AG08396 (cell line): ENCODE measurements at regions not wholly inside any gene's neighbourhood (a gene's known extent, or its start where the extent isn't known, plus 50 kb on each side); places are given as distances from the start of the nearest gene placed in this dataset.
"Not testable (repeated sequence)": the region's sequence is repeated elsewhere in the genome, so short reads cannot be mapped to it uniquely, and the experiment has no call there.

Source experiments
- DNase-seq: peaks from one replicate; pipeline ENCODE4 v3.0.0; 2012; ENCODE audit warnings: low spot score, mixed read lengths

DNA sequence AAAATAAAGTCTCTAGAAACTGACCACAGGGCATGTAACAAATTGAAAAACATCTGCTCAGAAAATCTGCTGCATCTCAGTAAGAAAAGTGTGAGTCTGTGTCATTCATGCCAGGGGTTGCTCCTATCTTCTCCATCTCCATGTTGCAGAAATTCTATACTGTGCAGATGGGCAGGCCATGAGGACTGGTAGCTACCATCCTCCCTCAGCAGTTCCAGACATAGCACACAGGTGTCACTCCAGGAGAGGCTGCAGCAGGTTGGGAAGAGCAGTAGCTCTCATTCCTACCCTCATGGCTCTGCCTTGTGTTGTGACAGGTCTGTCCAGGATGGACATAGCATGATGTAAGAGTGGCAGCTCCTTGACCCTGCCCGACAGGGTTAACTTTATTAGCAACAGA, 173.4 kb downstream of the NDUFS4 start:
- DNase-seq: no peak

DNA sequence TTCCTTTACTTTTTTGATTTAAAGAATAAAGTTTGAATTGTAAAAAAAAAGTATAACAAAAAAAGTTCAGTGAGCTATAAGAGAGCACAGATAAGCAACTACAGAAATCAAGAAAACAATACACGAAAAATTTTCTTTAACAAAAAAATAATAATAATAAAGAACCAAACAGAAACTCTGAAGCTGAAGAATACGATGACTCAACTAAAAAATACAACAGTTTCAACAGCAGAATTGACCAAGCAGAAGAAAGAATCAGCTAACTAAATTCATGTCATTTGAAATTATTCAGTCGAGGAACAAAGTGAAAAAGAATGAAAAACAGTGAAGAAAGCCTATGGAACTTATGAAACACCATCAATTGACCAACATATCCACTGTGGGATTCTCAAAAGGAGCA, 177.7 kb downstream of the NDUFS4 start:
- no peak for DNase-seq

DNA sequence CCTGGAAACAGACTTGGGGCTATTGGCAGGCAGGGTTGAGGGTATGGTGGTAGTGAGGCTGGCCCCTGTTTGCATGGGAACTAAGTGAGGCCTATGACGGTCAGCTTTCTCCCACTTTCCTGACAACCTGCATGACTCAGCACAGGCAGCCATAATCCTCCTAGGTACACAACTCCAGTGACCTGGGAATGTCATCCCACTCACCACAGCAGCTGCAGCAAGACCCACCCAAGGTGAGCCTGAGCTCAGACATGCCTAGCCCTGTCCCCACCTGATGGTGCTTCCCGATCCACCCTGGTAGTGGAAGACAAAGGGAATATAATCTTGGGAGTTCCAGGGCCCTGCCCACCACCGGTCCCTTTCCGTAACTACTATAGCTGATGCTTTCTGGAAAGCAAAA, 178.7 kb downstream of the NDUFS4 start:
- DNase-seq: no peak

DNA sequence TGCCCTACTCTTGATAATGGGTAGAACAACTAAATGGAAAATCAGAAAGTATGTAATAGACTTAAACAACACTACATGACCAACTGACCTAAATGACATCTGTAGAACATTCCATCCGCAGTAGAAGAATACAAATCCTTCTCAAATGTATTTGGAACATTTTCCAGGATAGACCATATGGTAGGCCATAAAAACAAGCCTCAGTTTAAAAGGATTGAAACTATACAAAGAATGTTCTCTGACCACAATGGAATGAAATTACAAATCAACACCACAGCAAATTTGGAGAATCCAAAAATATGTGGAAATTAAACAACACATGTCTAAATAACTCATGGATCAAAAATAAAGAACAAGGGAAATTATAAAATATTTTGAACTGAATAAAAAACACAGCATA, 189.2 kb downstream of the NDUFS4 start:
- DNase-seq: no peak

DNA sequence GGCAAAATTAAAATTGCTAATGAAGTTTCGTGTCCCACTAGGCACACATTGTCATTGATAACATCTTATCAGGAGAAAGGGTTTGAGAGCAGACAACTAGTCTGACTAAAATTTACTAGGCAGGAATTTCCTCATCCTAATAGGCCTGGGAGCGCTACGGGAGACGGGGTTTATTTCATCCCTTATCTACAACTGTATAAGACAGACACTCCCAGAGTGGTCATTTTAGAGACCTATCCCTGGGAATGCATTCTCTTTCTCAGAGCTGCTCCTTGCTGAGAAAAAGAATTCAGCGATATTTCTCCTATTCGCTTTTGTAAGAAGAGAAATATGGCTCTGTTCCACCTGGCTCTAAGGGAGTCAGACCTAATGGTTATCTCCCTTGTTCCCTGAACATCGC, 191.8 kb downstream of the NDUFS4 start:
- DNase-seq: not testable (repeated sequence)

DNA sequence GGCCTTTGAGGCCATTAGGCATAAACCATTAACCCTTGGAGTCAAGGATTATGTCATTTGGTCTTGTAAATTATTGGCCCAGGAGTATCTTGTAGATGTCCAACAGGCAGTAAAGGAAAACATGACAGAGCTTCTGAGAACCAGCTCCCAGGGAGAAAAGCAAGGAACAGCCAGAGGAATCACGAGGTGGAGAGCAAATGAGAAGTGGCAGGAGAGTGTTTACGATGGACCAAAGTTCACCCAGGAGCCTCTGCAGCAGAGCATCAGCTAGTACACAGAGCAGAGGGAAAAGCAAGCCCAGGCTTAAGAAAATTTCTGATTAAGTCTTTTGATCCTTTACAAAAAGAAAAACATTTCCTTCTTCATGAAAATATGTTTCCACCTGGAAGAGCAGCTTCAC, 206.2 kb downstream of the NDUFS4 start:
- no peak for DNase-seq

DNA sequence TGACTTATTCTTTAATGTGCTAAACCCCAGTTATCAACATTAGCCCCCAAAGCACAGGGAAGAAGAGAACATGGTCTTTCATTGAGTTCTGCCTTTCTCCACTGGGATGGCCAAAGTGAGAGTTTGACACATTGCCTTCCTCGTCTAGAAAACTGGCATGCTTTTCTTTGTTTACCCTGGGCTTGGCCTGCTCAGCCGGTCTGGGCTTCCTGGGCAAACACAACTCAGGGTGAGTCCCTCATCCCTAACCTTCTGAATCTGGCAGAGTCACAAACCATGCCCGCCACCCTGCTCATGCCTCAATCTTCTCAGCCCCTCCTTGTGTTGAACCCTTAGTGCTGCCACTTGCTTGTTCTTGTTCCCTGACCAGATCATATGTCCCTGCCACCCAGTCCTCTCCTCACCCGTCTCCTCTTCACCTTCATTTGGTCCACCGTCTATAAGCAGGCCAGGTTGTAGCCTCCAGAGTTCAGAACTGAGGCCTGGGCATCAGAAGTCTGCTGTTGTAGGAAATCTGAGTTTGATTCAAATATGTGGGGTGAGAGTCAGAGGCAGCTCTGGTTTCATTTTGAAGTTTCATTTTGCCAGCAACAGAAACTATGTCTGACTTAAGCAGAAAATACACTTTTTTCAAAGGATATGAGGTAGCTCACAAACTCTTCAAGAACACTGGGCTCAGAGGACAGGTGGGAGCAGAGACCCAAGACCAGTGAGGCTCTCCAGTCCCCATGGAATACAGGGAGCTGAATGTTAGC, 217.6 kb downstream of the NDUFS4 start:
- no peak for DNase-seq

DNA sequence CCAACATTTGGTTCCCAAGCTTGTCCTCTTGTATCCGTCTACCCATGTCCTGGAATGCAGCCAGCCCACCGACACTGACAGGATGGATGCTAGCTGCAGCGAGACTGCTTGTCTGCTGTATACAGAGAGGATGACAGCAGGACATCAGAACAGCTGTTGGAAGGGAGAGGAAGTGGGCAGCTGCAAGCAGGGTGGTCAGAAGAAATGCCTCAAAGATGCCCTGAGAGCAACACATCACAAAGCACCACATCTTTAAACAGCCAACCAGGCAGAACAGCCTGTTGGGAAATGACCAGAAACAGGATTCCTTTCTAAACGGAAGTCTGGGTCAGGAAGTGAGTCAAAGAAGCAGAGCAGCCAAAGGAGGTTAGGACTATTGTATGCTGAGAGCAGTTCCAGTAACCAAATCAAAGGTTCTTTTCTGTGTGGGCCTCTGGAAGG, 219.1 kb downstream of the NDUFS4 start:
- peak; percentile 75 for DNase-seq

DNA sequence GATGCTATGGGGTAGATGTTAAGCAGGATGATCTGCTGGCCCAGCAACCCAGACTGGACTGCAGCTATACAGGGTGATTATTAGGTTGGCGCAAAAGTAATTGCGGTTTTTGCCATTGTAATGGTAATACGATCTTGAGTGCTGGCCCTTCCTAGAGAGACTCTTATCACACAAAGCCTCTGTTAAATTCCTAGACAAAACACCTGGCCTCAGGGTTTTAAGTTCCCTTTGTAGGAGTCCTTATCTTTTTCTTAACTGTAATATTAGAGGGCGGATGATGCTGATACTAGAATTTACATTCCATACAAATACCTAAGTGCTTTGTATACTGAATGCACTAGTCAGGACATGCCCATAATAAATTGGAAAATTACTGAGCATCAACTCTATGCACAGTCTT, 222.2 kb downstream of the NDUFS4 start:
- no peak for DNase-seq

DNA sequence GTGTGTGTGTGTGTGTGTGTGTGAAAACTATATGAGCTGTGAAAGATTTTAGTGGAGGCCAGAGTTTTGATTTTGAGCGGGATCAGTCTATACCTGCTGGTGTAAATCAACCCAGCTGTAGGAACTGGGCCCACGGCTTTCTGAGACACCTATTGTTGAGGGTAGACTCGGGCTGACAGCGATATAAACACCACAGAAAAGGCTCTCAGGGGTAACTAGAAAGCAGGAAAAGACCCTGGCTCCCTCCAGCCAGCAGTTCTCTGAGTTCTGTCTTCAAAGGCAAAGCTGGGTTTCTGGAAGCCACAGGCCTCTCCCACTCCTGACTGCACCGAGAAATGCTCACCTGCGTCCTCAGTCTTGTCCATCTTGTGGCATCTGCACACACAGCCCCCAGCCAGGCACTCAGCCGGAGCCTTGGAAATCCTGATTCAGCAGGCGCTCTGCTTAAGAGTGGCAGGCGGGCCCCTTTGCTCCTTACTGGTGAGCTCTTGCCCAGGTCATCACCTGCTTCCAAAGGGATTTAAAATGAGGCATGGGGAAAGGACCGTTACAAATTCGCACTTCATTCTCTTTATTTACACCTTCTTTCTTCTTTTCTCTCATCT, 223.3 kb downstream of the NDUFS4 start:
- DNase-seq: no peak

DNA sequence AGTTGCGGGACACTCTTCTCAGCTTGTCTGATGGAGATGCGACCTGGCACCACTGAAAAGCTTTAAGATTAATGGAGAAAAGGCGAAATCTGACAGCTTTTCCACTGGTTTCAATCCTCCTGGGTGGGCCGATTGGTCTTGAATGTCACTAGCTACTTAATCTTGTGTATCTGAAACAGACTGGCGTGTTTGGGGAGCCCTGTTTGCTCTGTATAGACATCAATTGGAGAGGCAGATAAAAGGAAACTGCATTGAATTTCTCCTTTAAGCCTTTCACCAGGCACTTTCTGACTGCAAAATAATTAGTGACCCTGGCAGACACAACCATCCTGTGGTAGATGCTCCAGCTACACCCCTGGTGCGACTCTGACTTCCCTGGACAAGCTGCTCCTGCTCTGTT, 224.2 kb downstream of the NDUFS4 start:
- no peak for DNase-seq

DNA sequence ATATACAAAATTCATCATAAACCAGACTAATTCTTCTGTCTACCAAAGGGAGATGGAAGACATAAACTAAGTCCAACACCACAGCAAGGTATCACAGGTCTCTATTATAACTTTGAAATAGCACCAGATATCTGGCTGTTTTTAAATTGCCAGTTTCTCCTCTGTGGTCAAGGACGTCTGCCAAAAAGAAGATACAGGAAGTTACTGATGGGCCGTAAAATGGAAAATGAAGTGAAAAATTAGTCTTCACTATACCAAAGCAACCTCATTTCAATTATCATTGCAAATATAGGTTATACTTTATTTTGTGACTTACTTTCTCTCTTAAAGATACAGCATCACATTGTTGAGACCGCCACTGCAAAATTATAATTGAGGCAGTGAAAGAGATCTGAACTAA, 225.5 kb downstream of the NDUFS4 start:
- DNase-seq: no peak

DNA sequence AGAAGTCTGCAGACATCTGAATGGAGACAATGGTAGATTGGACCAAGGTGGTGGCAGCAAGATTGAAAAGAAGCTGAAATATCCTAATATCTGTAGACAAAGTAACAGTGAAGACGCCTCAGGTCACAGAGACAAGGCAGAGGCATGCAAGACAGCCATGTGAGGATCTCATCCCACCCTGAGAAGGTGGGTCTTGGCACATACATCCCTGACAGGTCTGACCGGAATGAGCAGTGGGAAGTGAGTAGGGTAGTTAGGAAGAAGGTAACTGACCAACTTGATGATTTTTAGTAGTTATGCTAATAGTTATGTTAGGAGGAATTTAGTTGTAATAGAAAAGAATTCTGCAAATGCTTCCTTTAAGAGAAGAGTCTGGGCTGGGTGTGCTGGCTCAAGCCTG, 229.6 kb downstream of the NDUFS4 start:
- no peak for DNase-seq

DNA sequence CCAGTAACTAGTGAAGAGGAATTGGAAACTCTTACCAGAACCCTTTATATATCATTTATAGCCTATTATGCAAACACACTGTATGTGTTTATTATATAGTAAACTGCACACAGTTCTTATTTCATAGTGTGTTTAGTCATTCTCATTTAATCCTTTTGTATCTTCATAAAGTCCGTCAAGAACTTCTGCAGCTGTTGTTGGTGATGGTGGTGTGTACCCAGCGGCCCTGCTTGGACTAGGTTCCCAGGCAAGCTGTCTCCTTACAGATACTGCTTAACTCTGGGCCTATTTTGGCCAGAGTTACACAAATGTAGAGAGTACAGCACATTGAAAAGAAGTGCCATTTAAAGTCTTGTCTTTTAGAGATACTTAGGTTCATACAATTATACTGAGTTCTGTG, 231.9 kb downstream of the NDUFS4 start:
- no peak for DNase-seq

DNA sequence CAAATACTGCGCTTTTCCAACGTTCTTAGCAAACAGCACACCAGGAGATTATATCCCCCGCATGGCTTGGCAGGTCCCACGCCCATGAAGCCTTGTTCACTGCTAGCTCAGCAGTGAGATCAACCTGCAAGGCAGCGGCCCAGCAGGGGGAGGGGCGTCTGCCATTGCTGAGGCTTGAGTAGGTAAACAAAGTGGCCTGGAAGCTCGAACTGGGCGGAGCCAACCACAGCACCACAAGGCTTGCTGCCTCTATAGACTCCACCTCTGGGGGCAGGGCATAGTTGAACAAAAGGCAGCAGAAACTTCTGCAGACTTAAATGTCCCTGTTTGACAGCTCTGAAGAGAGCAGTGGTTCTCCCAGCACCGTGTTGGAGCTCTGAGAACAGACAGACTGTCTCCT, 239.2 kb downstream of the NDUFS4 start:
- DNase-seq: not testable (repeated sequence)

DNA sequence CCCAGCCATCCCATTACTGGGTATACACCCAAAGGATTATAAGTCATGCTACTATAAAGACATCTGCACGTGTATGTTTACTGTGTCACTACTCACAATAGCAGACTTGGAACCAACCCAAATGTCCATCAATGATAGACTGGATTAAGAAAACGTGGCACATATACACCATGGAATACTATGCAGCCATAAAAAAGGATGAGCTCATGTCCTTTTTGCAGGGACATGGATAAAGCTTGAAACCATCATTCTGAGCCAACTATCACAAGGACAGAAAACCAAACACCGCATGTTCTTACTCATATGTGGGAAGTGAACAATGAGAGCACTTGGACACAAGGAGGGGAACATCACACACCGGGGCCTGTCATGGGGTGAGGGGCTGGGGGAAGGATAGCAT, 248.0 kb downstream of the NDUFS4 start:
- DNase-seq: not testable (repeated sequence)

DNA sequence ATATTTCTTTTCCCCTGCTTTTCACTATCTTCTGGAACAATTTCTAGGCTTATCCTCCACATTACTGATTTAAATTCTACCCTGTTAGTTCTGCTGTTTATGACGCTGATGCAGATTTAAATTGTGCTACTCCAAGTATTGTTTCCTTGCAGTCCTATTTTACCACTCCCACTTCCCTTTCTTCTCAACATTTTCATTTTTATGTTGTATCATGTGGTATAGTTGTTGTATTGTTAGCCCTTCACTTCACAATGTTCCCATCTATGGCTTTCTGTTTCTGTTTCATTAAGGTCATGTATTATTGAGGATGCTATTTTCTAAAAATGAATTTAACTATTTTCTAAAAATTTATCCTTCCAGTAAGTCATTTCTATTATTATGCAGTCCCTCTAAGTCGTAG, 254.4 kb downstream of the NDUFS4 start:
- no peak for DNase-seq

DNA sequence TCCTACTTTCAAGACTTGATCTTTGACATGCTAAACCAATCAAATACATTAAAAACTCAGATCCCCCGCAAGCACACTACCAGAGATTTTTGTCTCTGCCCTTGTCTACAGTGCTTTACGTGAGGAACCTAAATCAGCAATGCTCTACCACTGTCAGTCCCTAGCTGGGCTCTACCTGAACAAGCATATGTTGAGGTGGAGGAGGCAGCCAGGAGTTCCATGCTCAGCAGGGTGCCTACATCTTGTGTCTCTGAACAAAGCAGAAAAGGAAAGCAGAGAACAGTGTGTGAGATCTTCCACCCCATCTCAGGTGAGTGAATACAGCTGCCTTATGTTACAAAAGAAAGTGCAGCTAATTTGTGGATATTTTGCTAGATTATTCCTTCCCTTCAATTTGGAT, 255.0 kb downstream of the NDUFS4 start:
- no peak for DNase-seq

DNA sequence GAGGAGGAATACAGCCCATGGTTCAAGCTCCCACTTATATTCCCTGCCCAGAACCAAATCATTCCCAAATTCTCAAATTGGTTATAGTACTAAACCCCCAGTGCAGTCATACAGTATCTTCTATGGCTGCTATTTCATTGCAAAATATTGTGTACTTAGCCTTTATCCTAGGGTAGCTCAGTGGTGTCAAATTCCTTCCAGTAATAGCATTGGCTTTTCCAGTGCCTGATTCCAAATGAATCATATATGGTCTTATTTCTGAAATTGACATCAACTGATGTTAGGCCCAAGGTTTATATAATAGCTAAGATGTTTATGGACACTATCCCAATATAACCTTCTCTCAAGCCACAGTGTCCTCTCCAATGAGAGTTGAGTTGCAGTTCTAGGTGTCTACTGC, 256.7 kb downstream of the NDUFS4 start:
- no peak for DNase-seq

DNA sequence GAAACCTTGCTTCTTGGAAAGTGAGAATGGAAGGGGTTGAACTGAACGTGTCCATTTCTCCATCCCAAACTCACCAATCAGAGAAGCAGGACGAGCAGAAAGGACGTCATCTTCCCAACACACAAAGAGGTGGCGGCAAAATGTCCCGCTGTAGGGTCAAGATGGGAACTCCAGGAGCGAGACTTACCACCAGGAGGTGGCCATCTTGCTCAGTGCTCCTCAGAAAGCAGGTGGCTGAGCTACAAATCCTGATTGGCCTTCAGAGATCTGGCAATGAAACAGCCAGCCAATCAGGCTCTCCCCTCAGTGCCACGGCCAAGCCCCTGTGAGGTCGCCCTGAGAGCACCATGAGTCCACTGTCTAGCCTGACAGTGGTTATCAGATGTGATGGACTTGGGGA, 259.0 kb downstream of the NDUFS4 start:
- DNase-seq: no peak

DNA sequence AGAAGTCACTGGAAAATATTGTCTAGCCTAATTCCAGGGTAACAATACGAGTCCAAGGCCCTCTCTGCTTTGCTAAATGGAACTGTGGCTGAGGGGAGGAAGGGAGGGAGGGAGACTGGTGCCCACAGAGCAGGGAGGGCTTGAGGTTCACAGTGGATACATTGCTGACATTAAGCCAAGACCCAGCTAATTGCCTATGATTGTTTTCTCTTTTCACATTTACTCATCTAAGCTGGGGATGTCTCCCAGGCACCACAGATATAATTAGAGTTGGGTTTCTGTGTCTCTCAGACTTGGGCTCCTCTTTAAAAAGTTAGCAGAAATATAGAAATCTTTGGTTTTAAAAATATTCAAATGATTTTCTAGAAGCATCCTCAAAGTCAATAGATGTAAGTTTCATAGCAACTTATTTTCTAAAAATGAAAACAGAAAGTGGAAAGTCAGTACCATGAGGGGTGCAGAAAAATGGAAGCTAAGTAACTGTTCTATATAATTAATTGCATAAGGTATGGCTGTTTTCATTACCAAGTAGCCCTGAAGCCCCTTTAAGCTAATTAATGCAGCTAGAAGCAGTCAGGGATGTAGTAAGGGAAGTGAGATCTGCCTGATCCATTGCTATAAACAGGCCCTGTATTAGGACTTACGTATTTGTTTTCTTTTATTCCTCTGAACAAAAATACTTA, 259.8 kb downstream of the NDUFS4 start:
- no peak for DNase-seq

DNA sequence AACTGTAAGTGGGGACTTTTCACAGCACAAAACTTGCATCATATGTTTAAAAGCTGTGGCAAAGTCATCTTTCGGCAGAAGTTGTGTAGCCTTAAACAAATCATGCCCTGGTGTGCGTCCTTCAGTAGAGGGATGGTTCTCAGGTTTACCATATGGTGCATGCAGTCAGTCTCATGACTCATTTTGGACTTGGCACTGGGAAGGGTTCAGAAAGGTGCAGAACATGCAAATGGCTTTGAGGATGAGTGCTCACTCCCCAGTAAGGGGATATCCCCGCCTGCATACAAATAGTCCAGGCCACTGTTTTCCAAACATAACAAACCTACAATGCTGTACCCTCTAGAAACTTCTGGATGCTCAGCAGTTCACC, 260.3 kb downstream of the NDUFS4 start:
- no peak for DNase-seq

DNA sequence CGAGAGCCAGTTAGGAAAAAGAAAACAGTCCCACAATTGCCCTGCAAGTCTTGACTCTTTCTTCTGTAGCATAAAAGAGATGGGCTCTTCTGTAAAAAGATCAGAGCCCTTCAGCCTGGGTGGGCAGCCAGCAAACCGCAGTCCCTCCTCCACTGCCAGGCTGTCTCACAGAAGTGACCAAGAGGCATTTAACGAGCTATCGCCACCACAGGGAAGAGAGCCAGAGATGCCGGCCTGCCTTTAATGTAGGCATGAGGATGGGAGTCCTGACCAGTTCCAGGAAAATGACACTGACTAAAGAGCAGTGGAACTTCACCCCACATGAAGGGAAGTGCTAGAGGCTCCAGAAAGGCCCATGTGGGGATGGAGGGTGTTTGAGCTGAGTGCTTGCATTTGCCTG, 264.6 kb downstream of the NDUFS4 start:
- no peak for DNase-seq

DNA sequence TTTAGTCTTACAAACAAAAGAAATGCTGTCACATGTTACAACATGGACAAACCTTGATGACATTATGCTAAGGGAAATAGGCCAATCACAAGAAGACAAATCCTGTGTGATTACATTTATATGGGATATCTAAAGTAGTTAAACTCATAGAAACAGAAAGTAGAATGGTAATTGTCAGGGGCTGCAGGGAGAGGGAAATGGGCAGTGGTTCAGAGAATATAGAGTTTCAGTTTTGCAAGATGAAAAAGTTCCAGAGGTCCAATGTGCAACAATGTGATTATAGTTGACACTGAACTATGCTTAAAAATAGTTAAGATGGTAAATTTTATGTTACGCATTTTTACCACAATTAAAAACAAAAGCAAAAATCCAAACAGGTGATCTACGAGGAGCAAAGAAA, 265.5 kb downstream of the NDUFS4 start:
- no peak for DNase-seq
